GM18870 (cell line): ENCODE measurements at regions not wholly inside any gene's neighbourhood (a gene's known extent, or its start where the extent isn't known, plus 50 kb on each side); places are given as distances from the start of the nearest gene placed in this dataset.

Experiments used
- ATAC-seq: cut with Tn5 transposase; IDR thresholded peaks from one replicate; pipeline ENCODE4 v1.9.1; 2021; ENCODE audit warnings: moderate library complexity; ENCODE audit not compliant: unreplicated experiment

- no peak for ATAC-seq
These were observed 93.6 kb downstream of the PRLHR start for GRCh38 chr10:118501637-118502440.

- ATAC-seq, result no peak
These were observed 94.3 kb downstream of the PRLHR start for GRCh38 chr10:118501171-118501570.

- ATAC-seq, result no peak
These were observed 94.9 kb downstream of the PRLHR start for GRCh38 chr10:118500477-118501104.

- ATAC-seq, result no peak
These were observed 96.3 kb downstream of the PRLHR start for GRCh38 chr10:118499186-118499585.

GRCh38 chr10:118498623-118499022 is 96.8 kb downstream of the PRLHR start:
- ATAC-seq, result no peak

- ATAC-seq, result no peak
These were observed 98.2 kb downstream of the PRLHR start for GRCh38 chr10:118497227-118497626.

GRCh38 chr10:118496525-118496924 is 98.9 kb downstream of the PRLHR start:
- no peak for ATAC-seq

- ATAC-seq, result no peak
These were observed 99.9 kb downstream of the PRLHR start for GRCh38 chr10:118495499-118495898.

- no peak for ATAC-seq
These were observed 104.4 kb downstream of the PRLHR start for GRCh38 chr10:118491055-118491454.

GRCh38 chr10:118488710-118489497 is 106.5 kb downstream of the PRLHR start:
- no peak for ATAC-seq

- no peak for ATAC-seq
These were observed 109.8 kb downstream of the PRLHR start for GRCh38 chr10:118485641-118486040.

- no peak for ATAC-seq
These were observed 111.1 kb downstream of the PRLHR start for GRCh38 chr10:118484152-118484871.

- no peak for ATAC-seq
These were observed 112.0 kb downstream of the PRLHR start for GRCh38 chr10:118483496-118483895.

- ATAC-seq, result no peak
These were observed 112.8 kb downstream of the PRLHR start for GRCh38 chr10:118482393-118483331.

- no peak for ATAC-seq
These were observed 113.6 kb downstream of the PRLHR start for GRCh38 chr10:118481871-118482270.

GRCh38 chr10:118475214-118475613 is 120.2 kb downstream of the PRLHR start:
- no peak for ATAC-seq

GRCh38 chr10:118474111-118474510 is 121.3 kb downstream of the PRLHR start:
- ATAC-seq, result no peak

GRCh38 chr10:118473305-118473960 is 122.0 kb downstream of the PRLHR start:
- no peak for ATAC-seq
